ENCODE measurements at regions not wholly inside any gene's neighbourhood (a gene's known extent, or its start where the extent isn't known, plus 50 kb on each side); places are given as distances from the start of the nearest gene placed in this dataset.

- no peak for TF ChIP-seq CTCF (IDR thresholded peaks at IDR 0.05; ENCODE audit: unreplicated experiment in 3 of 3)
- no peaks in the 10 kb centered on the region for H3K4me1 Mint-ChIP-seq
- no peaks in the 10 kb centered on the region for H3K9me3 Mint-ChIP-seq
- no peaks in the 10 kb centered on the region for H3K36me3 Mint-ChIP-seq (ENCODE audit: low read depth)
- no peak overlapping the region for H3K27ac Mint-ChIP-seq
- H3K4me3 Mint-ChIP-seq: no peak overlapping the region
- H3K27me3 Mint-ChIP-seq (ENCODE audit: low read depth): no peaks in the 10 kb centered on the region
These were observed 904.9 kb upstream of the EPHA5 start for GRCh38 chr4:66575008-66575696.

DNA sequence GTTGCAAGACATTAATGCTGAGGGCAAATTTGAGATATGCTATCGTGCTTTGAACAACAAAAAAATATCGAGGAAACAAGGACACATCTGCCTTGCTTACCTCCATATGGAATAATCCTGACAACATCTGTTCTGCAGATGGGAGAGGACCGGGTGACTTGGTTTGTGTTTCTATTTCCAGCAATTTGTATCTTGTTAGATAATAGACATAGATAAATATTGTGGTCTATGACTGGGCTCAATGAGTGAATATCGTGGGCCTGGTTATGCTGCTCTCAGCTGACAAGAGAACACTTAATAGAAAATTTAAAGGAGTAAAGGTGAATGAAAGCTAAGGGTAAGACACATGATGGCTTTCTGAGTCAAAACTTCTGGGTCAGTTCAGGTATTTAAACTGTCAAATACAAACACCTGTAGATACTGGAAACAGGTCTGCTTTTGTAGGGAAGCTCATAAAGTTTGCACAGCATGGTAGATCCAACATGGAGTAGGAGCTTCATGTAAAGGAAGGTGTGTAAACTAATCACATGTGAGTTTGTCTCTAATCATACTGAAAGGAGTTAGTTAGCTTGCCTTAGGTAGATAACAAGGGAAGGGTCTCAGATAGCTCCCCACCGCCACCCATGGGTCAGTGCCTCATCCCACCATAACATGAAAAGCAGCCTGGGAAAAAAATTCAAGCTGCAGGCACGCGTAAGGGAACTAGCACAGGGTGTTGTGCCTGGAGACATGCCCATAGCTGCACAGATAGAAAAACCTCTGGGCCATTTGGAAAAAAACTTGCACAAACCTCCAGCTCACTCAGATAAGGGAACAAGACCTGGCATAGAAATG lies 904.1 kb upstream of the EPHA5 start:
- no peak for TF ChIP-seq CTCF (IDR thresholded peaks at IDR 0.05; ENCODE audit: unreplicated experiment in 3 of 3)
- Mint-ChIP-seq H3K4me1 (no peaks in the 10 kb centered on the region), H3K4me3 (no peak overlapping the region), H3K36me3 (ENCODE audit: low read depth) (no peaks in the 10 kb centered on the region), H3K9me3 (no peaks in the 10 kb centered on the region), H3K27me3 (ENCODE audit: low read depth) (no peaks in the 10 kb centered on the region), H3K27ac (no peak overlapping the region)

DNA sequence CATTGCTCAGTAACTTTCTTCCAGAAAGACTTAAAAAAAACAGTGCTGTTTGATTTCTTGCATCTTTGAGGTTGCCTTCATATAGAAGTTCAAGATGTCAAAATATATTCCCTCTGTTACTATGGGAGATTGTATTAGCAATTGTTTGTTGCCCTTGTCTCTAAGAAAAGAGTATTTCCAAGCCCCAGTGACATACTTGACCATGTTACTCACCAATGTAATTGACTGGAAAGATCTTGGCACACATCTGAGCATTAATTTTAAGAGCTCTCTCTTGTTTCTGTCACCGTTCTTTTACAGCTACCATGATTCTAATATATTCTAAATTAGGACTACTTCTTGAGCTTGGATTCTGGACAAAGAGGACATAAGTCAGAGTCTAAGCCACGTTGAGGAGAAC lies 902.7 kb upstream of the EPHA5 start:
- no peaks in the 10 kb centered on the region for H3K36me3 Mint-ChIP-seq (ENCODE audit: low read depth)
- TF ChIP-seq CTCF (IDR thresholded peaks at IDR 0.05; ENCODE audit: unreplicated experiment in 3 of 3): no peak
- no peaks in the 10 kb centered on the region for H3K27me3 Mint-ChIP-seq (ENCODE audit: low read depth)
- H3K27ac Mint-ChIP-seq: peak overlapping the region in 1 of 3 experiments; percentile 42
- H3K9me3 Mint-ChIP-seq: no peaks in the 10 kb centered on the region
- H3K4me3 Mint-ChIP-seq: no peak overlapping the region
- no peaks in the 10 kb centered on the region for H3K4me1 Mint-ChIP-seq

DNA sequence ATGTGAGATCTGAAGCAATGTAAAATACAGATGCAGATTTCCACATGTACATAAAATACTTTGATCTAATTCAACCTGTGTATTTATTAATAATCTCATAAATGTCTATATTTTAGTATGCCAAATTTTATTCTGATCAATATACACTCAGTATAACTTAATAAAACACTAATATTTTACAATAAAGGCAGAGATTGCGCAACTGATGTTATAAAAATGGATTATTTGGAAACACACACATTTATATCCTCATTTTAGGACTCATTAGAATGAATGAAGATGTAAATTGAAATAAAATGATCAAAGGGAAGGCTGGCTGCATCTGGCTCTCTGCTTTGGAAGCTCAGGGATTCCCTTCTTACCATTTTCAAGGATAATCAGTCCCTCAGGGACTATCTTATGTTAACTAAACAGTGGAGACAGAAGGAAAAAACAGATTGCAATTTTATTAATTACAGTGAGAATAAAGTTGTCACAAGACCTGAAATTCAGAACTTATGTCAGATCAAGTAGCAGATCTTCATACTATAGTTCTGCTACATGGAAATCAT lies 900.9 kb upstream of the EPHA5 start:
- Mint-ChIP-seq H3K4me3 (no peak overlapping the region), H3K9me3 (no peaks in the 10 kb centered on the region), H3K36me3 (ENCODE audit: low read depth) (no peaks in the 10 kb centered on the region), H3K27ac (no peak overlapping the region), H3K4me1 (no peaks in the 10 kb centered on the region), H3K27me3 (ENCODE audit: low read depth) (no peaks in the 10 kb centered on the region)
- no peak for TF ChIP-seq CTCF (IDR thresholded peaks at IDR 0.05; ENCODE audit: unreplicated experiment in 3 of 3)

DNA sequence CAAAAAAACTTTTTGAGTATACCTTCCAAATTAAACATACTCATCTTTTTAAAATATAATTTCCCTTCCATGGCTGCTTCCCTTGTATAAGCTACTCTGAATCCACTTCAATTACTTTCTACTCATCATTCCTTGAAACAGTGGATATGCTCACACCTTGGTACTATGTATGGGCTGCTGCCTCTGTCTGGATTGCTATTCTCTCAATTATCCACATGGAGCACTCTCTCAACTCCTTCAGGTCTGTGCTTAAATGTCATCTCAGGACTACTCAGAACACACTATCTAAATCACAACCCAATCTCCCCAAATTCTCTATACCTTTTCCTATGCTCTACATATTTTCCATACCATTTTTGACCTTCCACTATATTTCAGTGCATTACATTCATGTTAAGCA lies 898.9 kb upstream of the EPHA5 start:
- Mint-ChIP-seq H3K36me3 (ENCODE audit: low read depth) (no peaks in the 10 kb centered on the region), H3K4me1 (no peaks in the 10 kb centered on the region), H3K4me3 (no peak overlapping the region), H3K9me3 (no peaks in the 10 kb centered on the region), H3K27me3 (ENCODE audit: low read depth) (no peaks in the 10 kb centered on the region), H3K27ac (no peak overlapping the region)
- TF ChIP-seq CTCF (IDR thresholded peaks at IDR 0.05; ENCODE audit: unreplicated experiment in 3 of 3): no peak
